ENCODE measurements at regions not wholly inside any gene's neighbourhood (a gene's known extent, or its start where the extent isn't known, plus 50 kb on each side); places are given as distances from the start of the nearest gene placed in this dataset.

DNA sequence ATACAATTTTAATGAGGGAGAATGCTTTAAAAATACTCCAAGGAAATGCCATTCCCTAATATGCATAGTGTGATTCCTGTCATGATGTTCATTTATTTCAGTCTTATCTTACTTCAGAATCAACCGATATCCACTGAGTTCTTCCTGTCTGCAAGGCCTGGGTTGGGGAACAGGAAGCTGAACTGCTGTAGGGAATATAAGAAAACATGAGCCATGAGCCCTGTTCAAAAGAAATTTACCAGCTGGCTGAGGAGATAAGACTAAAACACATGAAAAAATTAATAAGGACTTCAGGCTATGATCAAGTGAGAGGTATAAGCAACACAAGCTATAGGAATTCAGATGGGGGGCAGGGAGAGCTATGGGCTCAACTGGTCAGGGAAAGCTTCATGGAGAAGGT lies 184.7 kb downstream of the PLPP4 start:
- no peak for DNase-seq

DNA sequence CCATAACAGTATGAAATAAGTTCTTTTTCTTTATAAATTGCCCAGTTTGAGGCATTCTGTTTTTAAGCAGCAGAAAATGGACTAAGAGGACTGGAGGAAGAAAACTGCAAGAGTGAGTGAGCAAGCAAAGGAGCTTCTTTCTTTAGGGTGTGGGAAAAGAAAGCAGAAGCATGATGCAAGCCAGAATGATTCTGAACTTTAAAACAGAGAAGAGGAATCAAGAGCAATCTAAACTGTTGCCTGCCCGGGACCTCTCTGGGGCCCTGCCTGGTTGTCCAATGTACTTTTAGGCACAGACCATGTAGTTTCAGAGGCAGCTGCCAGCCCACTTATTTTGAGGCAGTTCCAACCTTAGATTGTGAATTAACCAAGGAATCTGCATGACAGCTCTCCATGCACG lies 186.3 kb downstream of the PLPP4 start:
- DNase-seq: no peak

DNA sequence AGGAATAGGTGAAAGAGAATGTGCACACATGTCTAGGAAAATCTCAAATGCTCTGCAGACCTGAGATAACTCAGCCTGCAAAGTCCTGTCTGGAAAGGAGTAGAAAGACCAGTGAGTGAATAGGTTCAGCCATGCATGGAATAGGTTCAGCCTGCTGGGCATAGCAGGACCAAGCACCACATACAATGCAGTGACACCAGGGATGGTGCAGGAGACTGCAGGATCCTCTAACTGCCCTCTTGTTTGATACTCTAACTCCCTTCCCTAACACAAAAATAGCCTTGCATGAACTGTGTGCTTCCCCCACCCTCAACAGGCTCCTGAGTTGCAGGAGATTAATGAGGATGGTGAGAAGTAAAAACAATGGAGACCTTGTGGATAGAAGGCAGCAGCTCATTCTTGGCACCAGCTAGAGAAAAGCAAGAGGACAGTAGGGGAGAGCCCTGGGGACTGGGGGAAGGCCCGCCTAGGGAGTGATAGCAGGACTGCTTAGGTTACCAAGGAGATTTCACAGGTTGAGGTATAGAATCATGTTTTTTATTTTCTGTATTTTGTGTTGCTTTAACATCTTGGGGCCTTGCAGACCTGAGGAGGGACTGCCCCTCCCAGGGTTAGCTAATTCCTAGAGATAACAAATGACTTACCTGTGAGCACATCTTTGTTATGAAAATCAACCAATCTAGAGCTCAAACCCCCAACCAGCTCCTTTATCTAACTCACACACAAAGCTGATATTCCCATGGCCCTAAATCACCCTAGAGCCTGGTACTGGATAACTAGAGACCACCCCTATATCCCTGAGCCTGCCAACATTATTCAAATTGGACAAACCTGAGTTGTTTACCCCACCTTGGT lies 187.8 kb downstream of the PLPP4 start:
- DNase-seq: no peak

DNA sequence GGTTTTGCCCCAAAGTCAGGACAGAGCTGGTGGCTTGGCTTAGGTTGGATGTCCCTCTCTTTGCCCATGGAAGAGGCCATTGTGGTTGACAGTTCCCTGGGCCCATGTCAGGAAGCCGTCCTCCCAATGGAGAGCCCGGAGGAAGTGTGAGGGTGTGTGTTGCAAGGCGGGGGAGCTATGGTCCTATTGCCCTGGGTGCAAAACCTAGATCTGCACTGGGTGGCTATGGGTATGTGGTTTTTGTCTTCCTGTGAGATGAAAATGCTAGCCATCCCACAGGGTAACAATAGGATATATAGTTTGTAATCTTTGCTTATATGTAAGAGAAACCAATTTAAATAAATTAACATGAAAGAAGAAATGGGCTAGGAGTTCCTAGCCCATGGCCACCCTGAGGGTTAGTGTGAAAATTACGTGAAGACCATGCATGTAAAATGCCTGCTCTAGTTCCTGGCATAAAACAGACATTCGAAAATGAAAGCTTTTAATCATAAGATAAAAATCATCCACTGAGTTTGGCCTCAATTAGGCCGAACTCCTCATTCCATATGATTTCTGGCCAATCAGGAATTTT lies 189.2 kb downstream of the PLPP4 start:
- no peak for DNase-seq

DNA sequence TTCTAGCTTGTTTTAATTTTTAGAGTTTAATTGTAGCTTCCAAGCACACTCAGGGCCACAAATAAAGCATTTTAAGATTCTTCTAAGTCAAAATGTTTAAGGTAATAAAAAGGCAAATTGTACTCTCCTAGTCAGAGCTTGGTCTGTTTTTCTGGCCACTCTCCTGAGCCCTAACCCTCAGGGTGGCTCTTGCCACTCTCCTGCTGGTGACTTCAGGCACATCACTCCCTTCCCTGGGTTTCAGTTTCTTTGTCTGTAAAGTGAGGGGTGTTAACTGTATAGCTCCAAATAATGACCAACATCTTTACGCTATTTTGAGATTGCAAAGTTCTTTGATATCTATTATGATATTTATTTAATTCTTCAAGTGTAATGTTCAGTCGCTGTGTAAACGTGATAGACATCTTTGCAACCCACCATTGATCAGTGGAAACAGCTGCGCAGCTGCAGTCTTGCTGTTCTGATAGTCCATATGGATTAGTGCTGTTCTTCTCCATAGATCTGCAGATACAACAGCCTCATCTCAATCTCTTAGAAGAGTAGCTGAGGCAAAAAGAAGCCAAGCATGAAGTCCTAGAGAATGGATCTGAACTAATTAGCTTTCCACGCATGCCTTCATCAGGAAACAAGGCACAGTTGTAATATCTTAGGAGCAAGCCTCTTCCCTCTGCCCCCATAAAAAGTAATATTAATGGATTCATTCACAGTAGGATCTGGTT lies 189.9 kb downstream of the PLPP4 start:
- DNase-seq: no peak

DNA sequence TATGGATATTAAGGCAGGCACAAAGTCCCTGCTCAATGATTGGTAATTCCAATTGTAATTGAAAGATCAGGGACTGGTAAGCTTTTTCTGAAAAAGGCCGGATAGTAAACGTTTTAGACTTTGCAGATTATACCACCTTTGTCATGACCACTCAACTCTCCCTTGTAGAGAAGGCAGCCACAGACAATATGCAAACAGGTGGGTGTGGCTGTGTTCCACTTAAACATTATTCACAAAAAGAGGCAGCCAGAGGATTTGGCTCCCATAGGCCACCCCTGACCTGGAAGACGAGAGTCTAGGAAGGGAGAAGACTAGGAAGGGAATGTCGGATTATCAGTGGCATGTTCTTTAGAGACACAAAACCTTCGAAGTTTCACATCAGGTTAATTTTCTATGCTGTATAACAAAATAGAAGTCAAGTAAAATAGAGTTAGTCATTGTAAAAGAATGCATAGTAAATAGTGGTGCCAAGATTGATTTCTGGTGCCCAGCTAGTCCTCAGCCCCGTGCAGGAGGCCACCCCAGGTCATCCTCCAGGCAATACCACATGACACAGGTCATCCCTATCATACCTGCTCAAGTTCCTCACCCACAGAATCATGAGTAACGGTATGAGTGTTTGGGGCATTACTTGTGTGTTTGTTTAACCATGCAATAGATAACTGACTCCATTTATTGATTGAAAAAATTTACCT lies 193.8 kb downstream of the PLPP4 start:
- DNase-seq: no peak

DNA sequence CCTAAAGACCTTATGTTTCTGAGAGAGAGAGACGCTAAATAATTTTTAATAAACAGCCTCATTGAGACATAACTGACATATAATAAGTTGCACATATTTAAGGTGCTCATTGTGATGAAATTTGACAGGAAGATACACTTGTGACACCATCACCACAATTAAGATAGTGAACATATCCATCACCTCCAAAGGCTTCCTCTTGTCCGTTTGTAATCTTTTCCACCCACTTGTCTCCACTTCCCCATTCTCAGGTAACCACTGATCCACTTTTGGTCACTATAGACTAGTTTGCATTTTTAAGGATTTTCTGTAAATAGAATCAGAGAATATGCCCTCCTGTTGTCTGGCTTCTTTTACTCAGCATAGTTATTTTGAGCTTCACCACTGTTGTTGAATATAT lies 195.1 kb upstream of the WDR11 start:
- DNase-seq: no peak

DNA sequence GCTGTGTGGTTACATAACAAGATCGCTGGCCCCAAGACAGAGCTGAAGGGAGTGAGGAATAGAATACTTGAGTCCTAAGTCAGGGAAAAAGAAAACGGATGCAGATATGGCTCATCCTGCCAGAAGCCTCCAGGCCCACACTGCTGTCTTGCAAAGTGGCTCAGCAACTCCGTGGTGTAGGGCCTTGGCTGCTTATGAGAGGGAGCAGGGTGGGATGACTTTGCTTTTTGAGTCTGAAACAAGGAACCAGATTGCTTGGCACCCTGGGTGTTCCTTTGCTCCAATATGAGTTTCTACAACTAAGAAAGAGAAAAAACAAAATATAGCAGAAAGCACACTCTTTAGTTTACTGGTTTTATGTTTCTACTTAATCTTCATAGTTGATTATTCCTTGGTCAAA lies 193.8 kb upstream of the WDR11 start:
- DNase-seq: no peak

DNA sequence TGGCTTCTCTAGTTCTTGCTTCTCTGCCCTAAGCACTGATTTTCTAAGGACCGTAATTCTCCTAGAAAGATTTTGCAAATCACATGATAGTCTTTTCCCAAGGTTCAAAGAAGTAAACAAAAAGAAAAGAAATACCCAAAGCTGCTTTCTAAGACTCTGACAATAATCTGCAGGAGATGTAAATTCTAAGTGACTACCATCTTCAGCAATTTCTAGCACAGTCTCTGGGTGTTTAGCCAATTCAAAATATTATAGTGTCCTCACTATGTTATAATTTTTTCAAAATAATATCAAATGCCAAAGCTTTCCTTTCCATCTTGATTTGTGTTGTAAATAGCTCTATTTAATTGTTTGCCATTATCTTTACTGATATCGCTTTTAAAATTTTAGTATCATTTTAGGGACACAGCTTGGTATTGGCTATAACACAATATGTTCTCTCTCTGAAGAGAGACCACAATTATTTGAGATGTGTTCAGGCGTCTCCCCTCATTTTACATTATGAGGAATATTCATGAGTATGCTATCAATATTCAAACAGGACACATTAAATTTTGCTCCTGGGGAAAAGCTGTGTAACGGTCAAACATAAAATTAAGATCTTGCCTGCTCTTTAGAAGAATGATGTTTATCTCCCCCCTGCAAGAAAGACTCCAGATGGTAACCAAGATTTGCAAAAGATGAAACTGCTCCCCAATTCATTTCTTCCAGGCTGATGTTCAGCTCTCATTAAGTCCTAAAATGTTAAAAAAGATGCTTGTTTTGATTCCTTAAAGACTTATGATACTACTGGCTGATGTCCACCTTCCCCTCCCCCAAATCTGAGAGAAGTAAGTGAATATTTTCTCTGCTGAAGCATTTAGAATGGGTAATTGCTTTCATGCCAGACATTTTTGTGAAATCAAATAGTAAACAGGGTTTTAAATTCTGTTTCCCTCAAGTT lies 191.9 kb upstream of the WDR11 start:
- DNase-seq: no peak

DNA sequence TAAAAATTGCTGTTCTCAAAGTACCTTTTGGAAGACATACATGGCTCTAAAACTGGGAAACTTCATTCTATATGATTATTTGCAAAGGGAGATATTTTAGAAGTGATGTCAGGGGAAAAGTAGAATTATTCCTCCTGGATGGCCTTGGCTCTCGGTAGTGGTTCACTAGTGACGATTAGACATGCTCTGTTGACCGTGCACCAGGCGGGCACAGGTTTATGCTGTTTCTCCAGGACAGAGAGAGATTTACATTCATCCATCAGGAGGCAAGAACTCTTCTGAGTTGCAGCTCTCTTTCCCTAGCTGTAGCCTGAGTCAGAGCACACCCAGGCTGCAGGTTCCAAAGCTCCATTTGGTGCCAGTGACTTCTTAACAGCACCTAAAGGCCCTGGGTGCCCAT lies 184.9 kb upstream of the WDR11 start:
- no peak for DNase-seq

DNA sequence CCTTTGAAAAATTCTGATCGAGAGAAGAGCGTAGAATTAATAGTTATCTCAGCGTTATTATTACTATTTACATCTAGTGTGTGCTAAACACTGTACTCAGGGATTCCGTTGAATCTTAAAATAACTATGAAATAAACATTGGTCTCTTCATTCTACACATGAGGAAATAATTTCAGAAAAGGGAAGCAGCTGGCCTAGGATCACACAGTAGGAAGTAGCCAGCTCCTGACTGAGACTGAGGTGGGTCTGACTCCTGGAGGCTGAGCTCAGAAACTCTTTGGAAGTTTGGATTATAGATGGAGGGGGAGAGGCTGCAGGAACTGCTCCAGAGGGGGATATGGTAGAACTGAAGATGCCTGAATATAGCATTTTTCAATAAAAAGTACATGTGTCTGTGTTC lies 183.9 kb upstream of the WDR11 start:
- no peak for DNase-seq

DNA sequence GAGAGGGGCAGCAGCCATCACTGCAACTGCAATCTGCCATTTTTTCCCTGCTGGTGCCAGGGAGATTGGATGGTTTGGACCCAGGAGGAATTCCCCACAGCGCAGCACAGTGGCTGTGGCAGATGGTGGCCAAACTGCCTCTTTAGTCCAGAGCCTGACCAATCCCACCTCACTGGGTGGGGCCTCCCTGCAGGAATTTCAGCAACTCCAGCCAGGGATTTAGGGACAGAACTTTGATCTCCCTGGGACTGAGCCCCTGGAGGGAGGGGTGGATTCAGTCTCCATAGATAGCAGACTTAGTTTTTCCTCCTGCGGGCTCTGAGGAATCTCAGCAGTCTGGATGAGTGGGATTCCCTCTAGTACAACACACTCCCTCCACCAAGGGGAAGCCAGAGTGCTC lies 179.7 kb upstream of the WDR11 start:
- no peak for DNase-seq

DNA sequence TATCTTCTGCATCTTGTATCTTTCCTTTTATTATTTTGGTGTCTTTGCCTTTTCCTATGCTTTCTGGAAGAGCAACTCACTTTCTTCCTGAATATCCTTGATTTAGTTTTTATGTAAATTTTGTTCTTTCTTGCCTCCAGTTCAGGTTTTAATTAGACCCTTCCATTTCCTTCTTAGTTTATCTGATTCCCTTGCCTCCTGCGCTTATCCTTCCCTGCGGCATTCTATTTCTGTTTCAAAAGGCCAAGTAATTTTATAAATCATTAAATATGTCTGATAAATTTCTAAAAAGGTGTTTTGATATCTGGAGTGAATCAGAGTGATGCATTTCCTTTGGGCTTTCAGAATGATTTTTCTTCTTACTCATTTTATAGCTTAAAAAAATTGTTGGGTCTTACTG lies 167.7 kb upstream of the WDR11 start:
- no peak for DNase-seq

DNA sequence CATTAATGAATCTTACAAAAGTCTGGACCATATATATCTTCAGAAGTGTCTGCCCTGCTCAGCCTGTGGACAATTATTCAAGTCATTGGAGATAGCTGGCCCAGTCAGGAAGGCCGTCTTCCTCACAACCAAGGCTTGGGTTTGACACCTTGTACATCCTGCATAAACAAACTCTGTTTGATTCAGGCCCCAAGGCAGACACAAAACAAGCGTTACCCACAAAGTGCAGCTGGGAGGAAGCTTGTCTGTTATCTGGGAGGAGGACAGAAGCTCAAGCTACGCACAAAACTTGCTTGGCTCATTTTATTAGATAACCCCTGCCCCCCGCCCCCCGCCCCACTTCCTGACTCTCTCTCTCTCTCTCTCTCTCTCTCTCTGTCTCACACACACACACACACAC lies 166.9 kb upstream of the WDR11 start:
- no peak for DNase-seq

DNA sequence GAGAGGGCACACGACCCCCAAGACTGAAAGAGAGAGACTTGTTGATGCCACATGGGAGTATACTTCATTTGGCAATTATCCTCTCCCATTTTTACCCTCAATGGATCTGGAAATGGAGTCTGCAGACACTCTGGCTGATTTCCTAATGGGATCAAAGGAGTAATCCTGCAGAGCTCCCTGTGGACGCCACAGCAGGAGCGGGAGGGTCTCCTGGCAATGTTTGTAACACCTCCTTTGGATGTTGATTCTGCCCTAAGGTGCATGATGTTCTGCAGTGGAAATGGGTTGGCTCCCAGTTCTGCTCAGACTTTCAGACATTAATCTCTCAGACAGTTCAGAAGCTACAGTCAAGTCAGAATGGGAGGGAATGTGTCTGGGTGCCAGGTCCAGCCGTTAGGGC lies 166.0 kb upstream of the WDR11 start:
- DNase-seq: no peak

DNA sequence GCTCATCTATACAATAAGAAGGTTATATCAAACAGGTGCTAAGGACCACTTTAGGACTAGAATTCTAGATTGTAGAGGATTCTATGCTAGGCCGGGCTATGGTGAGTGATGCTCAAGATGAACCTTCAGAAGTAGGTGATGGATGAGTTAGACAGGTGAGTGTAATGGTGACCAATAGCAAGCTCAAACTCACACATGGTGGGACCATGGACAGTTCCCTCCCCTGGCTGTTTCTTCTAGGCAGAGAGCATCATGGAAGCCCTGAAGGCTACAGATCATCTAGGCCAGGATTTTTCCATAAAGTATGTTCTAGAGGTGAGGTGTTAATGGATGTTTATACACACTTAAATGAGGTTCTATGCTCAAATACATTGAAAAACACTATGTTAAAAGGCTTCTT lies 162.2 kb upstream of the WDR11 start:
- no peak for DNase-seq

DNA sequence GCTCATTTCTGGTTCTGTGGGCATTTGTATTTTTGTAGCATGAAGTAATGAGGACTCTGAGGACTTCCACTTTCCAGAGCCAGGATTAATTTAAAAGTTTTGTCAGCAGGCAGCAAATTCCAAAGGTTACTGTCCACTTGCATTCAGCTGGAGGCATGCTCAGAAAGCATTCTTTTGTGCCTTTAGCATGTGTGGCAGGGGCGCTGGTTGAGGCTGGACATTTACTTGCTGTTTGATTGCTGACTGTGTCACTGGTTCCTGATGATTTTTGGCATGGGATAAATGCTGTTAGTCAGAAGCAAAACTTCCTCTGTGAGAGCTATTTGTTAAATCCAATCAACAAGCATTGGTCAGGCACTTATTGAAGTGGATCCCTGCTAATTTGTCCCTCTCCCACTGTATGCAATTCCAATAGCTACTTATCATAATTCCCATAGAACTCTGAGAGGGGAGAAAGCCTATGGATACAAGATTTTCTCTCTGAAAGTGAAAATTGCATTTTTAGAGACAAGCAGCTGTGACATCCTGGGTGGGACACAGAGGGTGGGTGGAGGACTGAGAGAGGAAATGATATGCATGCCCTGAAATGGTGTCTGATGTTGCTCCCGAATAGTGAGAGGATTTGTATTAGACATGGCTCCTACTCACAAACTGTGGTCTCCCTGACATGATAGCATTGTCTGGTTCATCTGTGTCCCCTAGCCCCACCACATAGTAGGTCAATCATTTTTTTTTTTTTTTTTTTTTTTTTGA lies 161.2 kb upstream of the WDR11 start:
- DNase-seq: no peak

DNA sequence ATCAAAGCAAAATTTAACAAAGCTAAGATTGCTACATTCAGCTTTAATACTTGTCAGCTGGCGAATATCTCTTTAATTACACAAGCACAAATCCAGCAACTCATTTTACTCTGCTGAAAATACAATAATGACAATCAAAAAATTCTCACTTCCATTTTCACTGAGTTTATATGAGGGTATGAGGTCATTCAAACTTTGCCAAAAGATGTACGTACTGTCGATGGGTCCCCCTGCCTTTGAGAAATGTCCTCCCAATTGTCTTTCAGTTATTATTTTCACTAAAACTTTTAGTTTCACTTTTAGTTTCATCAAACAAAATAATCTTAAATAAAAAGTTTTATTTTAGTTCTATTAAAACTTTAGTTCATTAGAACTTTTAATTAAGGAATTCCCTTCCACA lies 159.5 kb upstream of the WDR11 start:
- no peak for DNase-seq

DNA sequence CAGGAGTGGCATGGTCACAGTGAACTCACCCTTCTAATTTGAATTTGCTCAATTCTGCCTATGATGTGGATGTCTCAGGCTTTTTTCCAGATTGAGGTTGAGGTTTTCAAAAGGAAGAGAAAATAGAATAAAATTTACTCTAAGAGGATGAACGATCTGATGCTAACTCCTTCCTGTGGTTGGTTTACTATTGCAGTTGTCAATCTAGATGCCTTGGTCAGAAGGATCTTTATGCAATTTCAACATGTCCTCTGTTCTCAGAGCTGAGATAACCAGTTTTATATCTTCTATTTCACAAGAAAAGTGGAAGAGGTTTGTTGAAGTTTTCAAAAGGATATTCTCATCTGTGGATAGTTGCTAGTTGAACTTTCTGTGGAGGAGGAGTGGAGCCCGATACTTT lies 150.7 kb upstream of the WDR11 start:
- DNase-seq: no peak

DNA sequence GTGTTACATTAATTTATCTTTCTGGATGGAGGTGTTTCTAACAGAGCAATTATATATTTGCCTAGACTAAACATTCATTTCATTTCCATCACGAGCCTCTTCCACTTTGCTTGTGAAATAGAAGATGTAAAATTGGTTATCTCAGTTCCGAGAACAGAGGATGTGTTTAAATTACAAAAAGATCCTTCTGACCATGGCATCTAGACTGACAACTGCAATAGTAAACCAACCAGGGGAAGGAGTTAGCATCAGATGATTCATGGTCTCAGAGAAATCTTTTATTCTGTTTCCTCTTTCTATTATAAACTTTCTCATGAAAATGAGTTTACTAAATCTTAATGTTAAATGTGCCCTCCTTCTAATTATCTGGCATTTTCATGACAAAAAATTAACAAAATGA lies 149.8 kb upstream of the WDR11 start:
- no peak for DNase-seq

DNA sequence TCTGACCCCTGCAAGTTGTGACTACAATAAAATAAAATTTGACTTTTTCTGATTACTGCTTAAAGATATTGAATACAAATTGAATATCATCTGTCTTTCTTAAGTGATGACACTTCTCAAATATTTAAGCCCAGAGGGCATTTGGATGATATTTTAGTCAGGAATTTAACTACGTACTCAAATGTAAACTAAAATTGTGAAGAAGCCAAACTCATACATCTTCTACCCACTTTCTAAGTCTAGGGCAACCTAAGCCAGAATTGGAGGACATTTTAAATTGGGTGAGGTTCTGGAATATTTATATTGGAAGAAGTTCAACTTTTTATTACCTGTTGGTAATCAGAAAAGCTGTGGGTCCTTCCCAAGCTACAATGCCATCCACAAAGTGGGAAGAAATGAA lies 149.1 kb upstream of the WDR11 start:
- no peak for DNase-seq

Measured in fibroblast of skin of scalp (primary cell).